ENCODE measurements at regions not wholly inside any gene's neighbourhood (a gene's known extent, or its start where the extent isn't known, plus 50 kb on each side); places are given as distances from the start of the nearest gene placed in this dataset.

DNA sequence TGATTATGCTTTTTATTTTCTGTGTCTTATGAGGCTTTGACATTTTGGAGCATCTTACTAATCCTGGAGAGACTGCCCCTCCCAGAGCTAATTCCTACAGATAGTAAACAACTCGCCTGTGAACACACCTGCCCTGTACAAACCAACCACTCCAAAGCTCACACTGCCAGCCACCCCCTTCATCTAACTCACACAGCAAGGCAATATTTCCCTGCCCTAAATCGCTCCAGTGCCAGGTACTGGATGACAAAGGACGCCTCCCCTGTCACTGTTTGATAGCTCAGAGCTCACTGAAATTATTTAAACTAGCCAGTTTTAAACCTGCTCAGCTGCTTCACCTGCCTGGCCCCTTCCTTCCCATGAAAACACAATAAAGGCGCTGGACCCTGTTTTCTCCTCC lies 535.1 kb upstream of the CELF2 start:
- TF ChIP-seq, protein P1, sequence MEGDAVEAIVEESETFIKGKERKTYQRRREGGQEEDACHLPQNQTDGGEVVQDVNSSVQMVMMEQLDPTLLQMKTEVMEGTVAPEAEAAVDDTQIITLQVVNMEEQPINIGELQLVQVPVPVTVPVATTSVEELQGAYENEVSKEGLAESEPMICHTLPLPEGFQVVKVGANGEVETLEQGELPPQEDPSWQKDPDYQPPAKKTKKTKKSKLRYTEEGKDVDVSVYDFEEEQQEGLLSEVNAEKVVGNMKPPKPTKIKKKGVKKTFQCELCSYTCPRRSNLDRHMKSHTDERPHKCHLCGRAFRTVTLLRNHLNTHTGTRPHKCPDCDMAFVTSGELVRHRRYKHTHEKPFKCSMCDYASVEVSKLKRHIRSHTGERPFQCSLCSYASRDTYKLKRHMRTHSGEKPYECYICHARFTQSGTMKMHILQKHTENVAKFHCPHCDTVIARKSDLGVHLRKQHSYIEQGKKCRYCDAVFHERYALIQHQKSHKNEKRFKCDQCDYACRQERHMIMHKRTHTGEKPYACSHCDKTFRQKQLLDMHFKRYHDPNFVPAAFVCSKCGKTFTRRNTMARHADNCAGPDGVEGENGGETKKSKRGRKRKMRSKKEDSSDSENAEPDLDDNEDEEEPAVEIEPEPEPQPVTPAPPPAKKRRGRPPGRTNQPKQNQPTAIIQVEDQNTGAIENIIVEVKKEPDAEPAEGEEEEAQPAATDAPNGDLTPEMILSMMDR (IDR thresholded peaks at IDR 0.05; ENCODE audit: extremely low read depth in 1 of 2, insufficient read depth in 1 of 2, low read depth in 1 of 2, low read length in 2 of 2): no peak
- TF ChIP-seq MYC (IDR thresholded peaks at IDR 0.05; ENCODE audit: low read depth, low read length) (no peak), POLR2A (IDR thresholded peaks at IDR 0.05; ENCODE audit: low read depth, low read length) (no peak), MAX (IDR thresholded peaks at IDR 0.05; ENCODE audit: insufficient read depth, insufficient read length) (no peak), EZH2 (IDR thresholded peaks at IDR 0.05; ENCODE audit: borderline replicate concordance, low read depth, low read length, severe bottlenecking) (no peak), POLR2AphosphoS5 (IDR thresholded peaks at IDR 0.05; ENCODE audit: insufficient read depth, low read depth, low read length) (no peak), FOS (IDR thresholded peaks at IDR 0.05; ENCODE audit: borderline replicate concordance, insufficient read depth, low read length) (no peak)

Measured in endothelial cell of umbilical vein (primary cell).